Trophoblast cell (in vitro differentiated cells and primary cell): ENCODE measurements at regions not wholly inside any gene's neighbourhood (a gene's known extent, or its start where the extent isn't known, plus 50 kb on each side); places are given as distances from the start of the nearest gene placed in this dataset.

ENCODE experiments used
- DNase-seq, 2 donors: peaks; one replicate each; pipeline ENCODE4 v3.0.0-alpha.2; 2016
- H2AFZ ChIP-seq: 2 replicates; pipeline ENCODE4 v1.6.1; 2013; ENCODE audit warnings: low read length, moderate library complexity, mild to moderate bottlenecking; ENCODE audit not compliant: insufficient read depth, poor library complexity
- H2AK5ac ChIP-seq: 2 replicates; pipeline ENCODE4 v1.6.1; 2013; ENCODE audit warnings: mild to moderate bottlenecking, low read length
- H2BK120ac ChIP-seq: 2 replicates; pipeline ENCODE4 v1.6.1; 2013; ENCODE audit warnings: low read length, mild to moderate bottlenecking, moderate library complexity; ENCODE audit not compliant: insufficient read depth, poor library complexity
- H2BK12ac ChIP-seq: 2 replicates; pipeline ENCODE4 v1.6.1; 2013; ENCODE audit warnings: mild to moderate bottlenecking, low read length, moderate library complexity
- H2BK5ac ChIP-seq: 2 replicates; pipeline ENCODE4 v1.6.1; 2013; ENCODE audit warnings: low read length, low read depth, moderate library complexity, mild to moderate bottlenecking; ENCODE audit not compliant: poor library complexity
- H3K14ac ChIP-seq: 2 replicates; pipeline ENCODE4 v1.6.1; 2013; ENCODE audit warnings: mild to moderate bottlenecking, low read length
- H3K18ac ChIP-seq: 2 replicates; pipeline ENCODE4 v1.6.1; 2013; ENCODE audit warnings: mild to moderate bottlenecking, low read length
- H3K23ac ChIP-seq: 2 replicates; pipeline ENCODE4 v1.6.1; 2013; ENCODE audit warnings: low read length
- H3K27ac ChIP-seq: 2 replicates; pipeline ENCODE4 v1.5.1; 2013; ENCODE audit warnings: low read depth, mild to moderate bottlenecking, inconsistent platforms, low read length, moderate library complexity
- H3K27me3 ChIP-seq: 2 replicates; pipeline ENCODE4 v1.6.1; 2013; ENCODE audit warnings: inconsistent platforms, mild to moderate bottlenecking, low read length, moderate library complexity; ENCODE audit not compliant: insufficient read depth
- H3K36me3 ChIP-seq, 2 experiments: 1 replicate in 1 of 2; 2 replicates in 1 of 2; pipeline ENCODE4 v1.6.1; 2013; ENCODE audit warnings: low read length in 2 of 2, mild to moderate bottlenecking in 2 of 2, moderate library complexity in 1 of 2; ENCODE audit not compliant: insufficient read depth in 2 of 2, control insufficient read depth in 1 of 2
- H3K4ac ChIP-seq: 2 replicates; pipeline ENCODE4 v1.6.1; 2013; ENCODE audit warnings: low read depth, mild to moderate bottlenecking, low read length, moderate library complexity
- H3K4me1 ChIP-seq, 2 experiments: 1 replicate in 1 of 2; 2 replicates in 1 of 2; pipeline ENCODE4 v1.6.1; 2013; ENCODE audit warnings: low read length in 2 of 2, mild to moderate bottlenecking in 2 of 2, moderate library complexity in 1 of 2; ENCODE audit not compliant: insufficient read depth in 2 of 2, control insufficient read depth in 1 of 2
- H3K4me2 ChIP-seq: 2 replicates; pipeline ENCODE4 v1.6.1; 2013; ENCODE audit warnings: inconsistent platforms, mild to moderate bottlenecking, low read length, moderate library complexity
- H3K4me3 ChIP-seq: 2 replicates; pipeline ENCODE4 v1.5.1; 2013; ENCODE audit warnings: mild to moderate bottlenecking, low read depth, low read length, inconsistent platforms
- H3K79me1 ChIP-seq: one replicate; pipeline ENCODE4 v1.6.1; 2013; ENCODE audit warnings: low read length
- H3K79me2 ChIP-seq: 2 replicates; pipeline ENCODE4 v1.6.1; 2013; ENCODE audit warnings: low read length, mild to moderate bottlenecking; ENCODE audit not compliant: control insufficient read depth, insufficient read depth, poor library complexity
- H3K9ac ChIP-seq: 2 replicates; pipeline ENCODE4 v1.6.1; 2013; ENCODE audit warnings: mild to moderate bottlenecking, low read length
- H3K9me3 ChIP-seq: 2 replicates; pipeline ENCODE4 v1.6.1; 2013; ENCODE audit warnings: low read depth, mild to moderate bottlenecking, control low read depth, inconsistent platforms, low read length; ENCODE audit not compliant: insufficient read depth
- H4K12ac ChIP-seq: 2 replicates; pipeline ENCODE4 v1.6.1; 2013; ENCODE audit warnings: low read depth, mild to moderate bottlenecking, low read length, moderate library complexity
- H4K8ac ChIP-seq: 2 replicates; pipeline ENCODE4 v1.6.1; 2013; ENCODE audit warnings: low read depth, mild to moderate bottlenecking, low read length, moderate library complexity
- H4K91ac ChIP-seq: one replicate; pipeline ENCODE4 v1.6.1; 2013; ENCODE audit warnings: low read depth, mild to moderate bottlenecking, low read length, moderate library complexity
- WGBS: extraction: QIAGEN DNeasy Blood & Tissue Kit; methylation state at CpG from one replicate; pipeline ENCODE4 v1.1.7; 2013; ENCODE audit warnings: missing lambda C conversion rate; ENCODE audit not compliant: insufficient read length, insufficient coverage; ENCODE audit errors: extremely low coverage; 5-methylcytosine and 5-hydroxymethylcytosine counted together

DNA sequence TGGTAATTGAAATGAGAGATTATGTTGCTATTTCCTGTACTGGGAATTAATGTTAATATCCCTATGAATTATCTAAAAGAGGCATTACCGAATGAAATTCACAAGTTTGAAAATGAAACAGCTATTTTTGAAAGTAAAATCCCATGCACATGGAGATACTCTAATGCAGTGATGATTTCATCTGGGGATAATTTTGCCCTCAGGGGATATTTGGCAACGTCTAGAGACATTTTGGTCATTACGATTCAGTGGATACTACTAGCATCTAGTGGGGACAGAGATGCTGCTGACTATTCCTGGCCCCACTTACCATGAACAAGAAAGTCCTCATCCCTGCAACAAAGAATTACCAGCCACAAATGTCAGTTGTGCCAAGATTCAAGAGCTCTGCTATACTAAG, 500.9 kb downstream of the EFNA5 start:
- Histone ChIP-seq H3K4me1 (no peaks in the 10 kb centered on the region), H3K4me2 (no peak overlapping the region), H4K12ac (no peak overlapping the region), H2AK5ac (no peak overlapping the region), H3K9ac (no peak overlapping the region), H2BK120ac (no peak overlapping the region), H4K8ac (no peak overlapping the region), H2BK12ac (no peak overlapping the region), H2BK5ac (no peak overlapping the region), H3K23ac (no peak overlapping the region), H2AFZ (no peak overlapping the region), H3K14ac (no peak overlapping the region), H3K9me3 (peaks cover 7% of the 10 kb centered on the region), H4K91ac (no peak overlapping the region), H3K36me3 (no peaks in the 10 kb centered on the region), H3K79me2 (no peaks in the 10 kb centered on the region), H3K4me3 (no peak overlapping the region), H3K18ac (no peak overlapping the region), H3K79me1 (no peaks in the 10 kb centered on the region), H3K27ac (no peak overlapping the region), H3K27me3 (no peaks in the 10 kb centered on the region), H3K4ac (no peak overlapping the region)
- peak; percentile 48 to 92 for DNase-seq
- no CpG with 5 or more reads among the region's 3 CpGs for WGBS

DNA sequence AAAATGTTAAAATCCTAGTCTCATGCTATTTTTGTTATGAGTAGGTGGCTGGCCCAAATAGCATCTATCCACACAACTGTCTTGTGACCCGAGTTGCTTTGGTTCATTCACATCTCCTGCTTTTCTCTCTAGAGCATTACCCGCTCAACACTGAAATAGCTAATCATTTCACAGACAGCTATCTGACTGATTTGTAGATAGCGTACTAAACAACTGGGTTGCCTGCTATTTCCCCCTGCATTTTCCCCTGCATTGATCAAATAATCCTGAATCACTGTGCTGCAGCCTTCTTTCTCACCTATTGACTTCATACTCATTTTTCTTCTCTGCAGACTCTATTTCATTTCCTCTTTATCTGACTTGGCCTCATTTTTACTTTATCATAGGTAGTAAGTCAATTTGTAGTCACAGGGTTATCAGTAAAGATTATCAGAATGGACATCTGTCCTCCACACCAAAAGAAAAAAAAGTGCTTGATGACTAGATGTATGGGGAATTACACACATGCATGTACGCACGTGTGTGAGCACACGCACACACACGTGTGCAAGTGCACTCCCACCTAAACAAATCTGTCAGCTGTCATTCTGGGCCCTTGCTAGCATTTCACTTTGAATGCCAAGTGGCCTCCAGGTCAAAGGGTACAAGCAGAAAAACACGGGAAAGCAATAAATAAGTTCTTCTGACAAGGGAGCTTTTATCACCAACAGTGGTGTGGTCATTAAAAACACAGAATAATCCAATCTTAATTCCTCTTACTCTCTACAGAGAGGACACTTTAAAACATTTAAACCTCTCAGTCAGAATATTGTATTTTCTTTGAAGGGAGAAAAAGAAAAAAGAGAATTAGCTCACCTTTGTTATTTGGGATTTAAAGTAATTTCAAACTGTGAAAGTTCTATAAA, 501.6 kb downstream of the EFNA5 start:
- Histone ChIP-seq H3K4me2 (no peak overlapping the region), H2AK5ac (no peak overlapping the region), H4K12ac (no peak overlapping the region), H3K4me3 (no peak overlapping the region), H3K23ac (no peak overlapping the region), H3K36me3 (no peaks in the 10 kb centered on the region), H3K79me1 (no peaks in the 10 kb centered on the region), H2BK12ac (no peak overlapping the region), H3K9ac (no peak overlapping the region), H4K91ac (no peak overlapping the region), H3K4ac (no peak overlapping the region), H3K27ac (no peak overlapping the region), H2BK5ac (no peak overlapping the region), H3K9me3 (peaks cover 7% of the 10 kb centered on the region), H2AFZ (no peak overlapping the region), H3K14ac (no peak overlapping the region), H3K27me3 (no peaks in the 10 kb centered on the region), H3K79me2 (no peaks in the 10 kb centered on the region), H4K8ac (no peak overlapping the region), H2BK120ac (no peak overlapping the region), H3K18ac (no peak overlapping the region), H3K4me1 (no peaks in the 10 kb centered on the region)
- peak; percentile 1 to 56 for DNase-seq
- no CpG with 5 or more reads among the region's 8 CpGs for WGBS

DNA sequence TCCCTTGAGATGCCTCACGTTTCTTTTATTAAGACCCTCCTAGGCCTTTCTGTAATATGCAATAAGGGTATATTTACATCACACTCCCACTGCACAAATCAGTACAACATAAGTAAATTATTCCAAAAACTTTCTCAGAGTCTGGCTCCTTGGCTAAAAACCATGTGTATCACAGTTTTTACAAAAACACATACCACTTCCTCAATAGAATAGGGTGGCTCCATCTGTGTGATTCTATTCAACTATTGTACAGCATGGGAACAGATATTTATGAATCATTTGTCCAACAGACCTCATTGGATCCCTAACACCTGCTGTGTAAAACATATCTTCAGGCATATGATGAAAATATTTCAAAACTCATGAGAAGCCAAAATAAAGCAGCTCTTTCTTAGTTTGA, 502.7 kb downstream of the EFNA5 start:
- Histone ChIP-seq H3K18ac (no peak overlapping the region), H4K91ac (no peak overlapping the region), H4K8ac (no peak overlapping the region), H3K79me1 (no peaks in the 10 kb centered on the region), H3K36me3 (no peaks in the 10 kb centered on the region), H2BK12ac (no peak overlapping the region), H3K23ac (no peak overlapping the region), H2AFZ (no peak overlapping the region), H3K4ac (no peak overlapping the region), H4K12ac (no peak overlapping the region), H3K4me1 (no peaks in the 10 kb centered on the region), H2AK5ac (no peak overlapping the region), H3K4me3 (no peak overlapping the region), H3K9ac (no peak overlapping the region), H2BK5ac (no peak overlapping the region), H3K14ac (no peak overlapping the region), H3K27me3 (no peaks in the 10 kb centered on the region), H3K9me3 (peaks cover 7% of the 10 kb centered on the region), H3K27ac (no peak overlapping the region), H3K4me2 (no peak overlapping the region), H2BK120ac (no peak overlapping the region), H3K79me2 (no peaks in the 10 kb centered on the region)
- DNase-seq: no peak
- WGBS: no CpG with 5 or more reads among the region's 1 CpG

DNA sequence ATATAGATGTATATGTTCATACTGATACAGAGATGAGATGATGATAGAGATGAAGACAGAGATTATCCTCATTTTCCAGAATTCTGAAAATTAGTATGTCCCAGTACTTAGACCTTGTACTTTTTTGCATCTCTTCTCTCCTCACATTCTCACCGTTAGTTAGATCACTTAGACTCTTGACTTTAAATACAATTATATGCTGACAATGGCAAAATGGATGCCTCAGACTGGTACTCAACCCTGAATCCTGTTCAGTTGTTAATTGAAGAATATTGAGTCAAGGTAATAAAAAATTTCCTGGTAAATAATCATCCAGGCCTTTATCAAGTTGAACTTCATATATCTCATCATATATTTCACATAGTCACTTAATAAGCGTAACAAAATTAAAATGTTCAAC, 505.4 kb downstream of the EFNA5 start:
- H3K14ac ChIP-seq: no peak overlapping the region
- no peak overlapping the region for H3K9ac ChIP-seq

More for the DNA sequence above, 505.4 kb downstream of the EFNA5 start:
- H3K4me1 ChIP-seq: no peaks in the 10 kb centered on the region
- H3K18ac ChIP-seq: no peak overlapping the region
- no peak overlapping the region for H2BK120ac ChIP-seq
- no peak overlapping the region for H2BK5ac ChIP-seq
- no peak overlapping the region for H3K23ac ChIP-seq
- H2AK5ac ChIP-seq: no peak overlapping the region
- peaks cover 3% of the 10 kb centered on the region for H3K9me3 ChIP-seq
- H2BK12ac ChIP-seq: no peak overlapping the region
- no peak overlapping the region for H2AFZ ChIP-seq
- H3K79me1 ChIP-seq: no peaks in the 10 kb centered on the region
- WGBS: no CpG with 5 or more reads among the region's 2 CpGs
- no peak for DNase-seq
- no peaks in the 10 kb centered on the region for H3K79me2 ChIP-seq
- H4K12ac ChIP-seq: no peak overlapping the region
- H4K91ac ChIP-seq: no peak overlapping the region
- no peak overlapping the region for H4K8ac ChIP-seq
- no peak overlapping the region for H3K4me3 ChIP-seq
- no peaks in the 10 kb centered on the region for H3K27me3 ChIP-seq
- H3K4me2 ChIP-seq: no peak overlapping the region
- H3K4ac ChIP-seq: no peak overlapping the region
- H3K27ac ChIP-seq: no peak overlapping the region
- H3K36me3 ChIP-seq: no peaks in the 10 kb centered on the region
